ENCODE measurements at regions not wholly inside any gene's neighbourhood (a gene's known extent, or its start where the extent isn't known, plus 50 kb on each side); places are given as distances from the start of the nearest gene placed in this dataset.

- TF ChIP-seq CTCF (IDR thresholded peaks at IDR 0.05) (no peak), POLR2AphosphoS5 (IDR thresholded peaks at IDR 0.05; ENCODE audit: low read depth, low read length) (no peak), REST (IDR thresholded peaks at IDR 0.05; ENCODE audit: insufficient read depth in 1 of 2, low read depth in 2 of 2, low read length in 1 of 2) (no peak), SIN3A (IDR thresholded peaks at IDR 0.05; ENCODE audit: borderline replicate concordance, insufficient read depth, low read depth, low read length) (no peak), TCF7L2 (IDR thresholded peaks at IDR 0.05; ENCODE audit: low read depth, low read length) (no peak)
These were observed 375.2 kb downstream of the FSCB start for GRCh38 chr14:44131861-44132260.

All from Panc1 (cell line).